ENCODE measurements at regions not wholly inside any gene's neighbourhood (a gene's known extent, or its start where the extent isn't known, plus 50 kb on each side); places are given as distances from the start of the nearest gene placed in this dataset.

DNA sequence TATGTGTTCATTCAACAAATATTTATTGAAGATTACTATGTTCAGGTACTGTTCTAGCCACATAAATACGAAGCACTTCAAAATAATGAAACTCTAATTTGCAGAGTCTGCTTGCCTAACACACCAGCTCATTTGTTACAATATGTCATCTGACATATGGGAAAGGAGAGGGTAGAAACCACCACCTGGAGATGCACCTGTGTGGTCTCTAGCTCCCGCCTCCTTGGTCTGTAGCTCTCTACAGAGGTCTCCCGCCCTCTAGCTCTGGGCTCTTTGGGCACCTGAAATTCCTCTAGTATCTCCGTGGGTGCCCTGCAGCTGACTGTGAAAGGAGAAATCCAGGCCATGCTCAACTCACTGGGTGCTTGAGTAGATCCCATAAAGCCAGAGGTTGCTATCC lies 51.4 kb upstream of the DBX1 start:
- TF ChIP-seq CREB1 (CRISPR knock-in tag; IDR thresholded peaks at IDR 0.05; ENCODE audit: low read depth): no peak
- TF ChIP-seq, protein P1, sequence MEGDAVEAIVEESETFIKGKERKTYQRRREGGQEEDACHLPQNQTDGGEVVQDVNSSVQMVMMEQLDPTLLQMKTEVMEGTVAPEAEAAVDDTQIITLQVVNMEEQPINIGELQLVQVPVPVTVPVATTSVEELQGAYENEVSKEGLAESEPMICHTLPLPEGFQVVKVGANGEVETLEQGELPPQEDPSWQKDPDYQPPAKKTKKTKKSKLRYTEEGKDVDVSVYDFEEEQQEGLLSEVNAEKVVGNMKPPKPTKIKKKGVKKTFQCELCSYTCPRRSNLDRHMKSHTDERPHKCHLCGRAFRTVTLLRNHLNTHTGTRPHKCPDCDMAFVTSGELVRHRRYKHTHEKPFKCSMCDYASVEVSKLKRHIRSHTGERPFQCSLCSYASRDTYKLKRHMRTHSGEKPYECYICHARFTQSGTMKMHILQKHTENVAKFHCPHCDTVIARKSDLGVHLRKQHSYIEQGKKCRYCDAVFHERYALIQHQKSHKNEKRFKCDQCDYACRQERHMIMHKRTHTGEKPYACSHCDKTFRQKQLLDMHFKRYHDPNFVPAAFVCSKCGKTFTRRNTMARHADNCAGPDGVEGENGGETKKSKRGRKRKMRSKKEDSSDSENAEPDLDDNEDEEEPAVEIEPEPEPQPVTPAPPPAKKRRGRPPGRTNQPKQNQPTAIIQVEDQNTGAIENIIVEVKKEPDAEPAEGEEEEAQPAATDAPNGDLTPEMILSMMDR (conservative IDR thresholded peaks at IDR 0.05; ENCODE audit: low read depth in 2 of 2): no peak
- TF ChIP-seq EZH2 (IDR thresholded peaks at IDR 0.05; ENCODE audit: low read depth, unreplicated experiment): no peak
- TF ChIP-seq, protein P2, sequence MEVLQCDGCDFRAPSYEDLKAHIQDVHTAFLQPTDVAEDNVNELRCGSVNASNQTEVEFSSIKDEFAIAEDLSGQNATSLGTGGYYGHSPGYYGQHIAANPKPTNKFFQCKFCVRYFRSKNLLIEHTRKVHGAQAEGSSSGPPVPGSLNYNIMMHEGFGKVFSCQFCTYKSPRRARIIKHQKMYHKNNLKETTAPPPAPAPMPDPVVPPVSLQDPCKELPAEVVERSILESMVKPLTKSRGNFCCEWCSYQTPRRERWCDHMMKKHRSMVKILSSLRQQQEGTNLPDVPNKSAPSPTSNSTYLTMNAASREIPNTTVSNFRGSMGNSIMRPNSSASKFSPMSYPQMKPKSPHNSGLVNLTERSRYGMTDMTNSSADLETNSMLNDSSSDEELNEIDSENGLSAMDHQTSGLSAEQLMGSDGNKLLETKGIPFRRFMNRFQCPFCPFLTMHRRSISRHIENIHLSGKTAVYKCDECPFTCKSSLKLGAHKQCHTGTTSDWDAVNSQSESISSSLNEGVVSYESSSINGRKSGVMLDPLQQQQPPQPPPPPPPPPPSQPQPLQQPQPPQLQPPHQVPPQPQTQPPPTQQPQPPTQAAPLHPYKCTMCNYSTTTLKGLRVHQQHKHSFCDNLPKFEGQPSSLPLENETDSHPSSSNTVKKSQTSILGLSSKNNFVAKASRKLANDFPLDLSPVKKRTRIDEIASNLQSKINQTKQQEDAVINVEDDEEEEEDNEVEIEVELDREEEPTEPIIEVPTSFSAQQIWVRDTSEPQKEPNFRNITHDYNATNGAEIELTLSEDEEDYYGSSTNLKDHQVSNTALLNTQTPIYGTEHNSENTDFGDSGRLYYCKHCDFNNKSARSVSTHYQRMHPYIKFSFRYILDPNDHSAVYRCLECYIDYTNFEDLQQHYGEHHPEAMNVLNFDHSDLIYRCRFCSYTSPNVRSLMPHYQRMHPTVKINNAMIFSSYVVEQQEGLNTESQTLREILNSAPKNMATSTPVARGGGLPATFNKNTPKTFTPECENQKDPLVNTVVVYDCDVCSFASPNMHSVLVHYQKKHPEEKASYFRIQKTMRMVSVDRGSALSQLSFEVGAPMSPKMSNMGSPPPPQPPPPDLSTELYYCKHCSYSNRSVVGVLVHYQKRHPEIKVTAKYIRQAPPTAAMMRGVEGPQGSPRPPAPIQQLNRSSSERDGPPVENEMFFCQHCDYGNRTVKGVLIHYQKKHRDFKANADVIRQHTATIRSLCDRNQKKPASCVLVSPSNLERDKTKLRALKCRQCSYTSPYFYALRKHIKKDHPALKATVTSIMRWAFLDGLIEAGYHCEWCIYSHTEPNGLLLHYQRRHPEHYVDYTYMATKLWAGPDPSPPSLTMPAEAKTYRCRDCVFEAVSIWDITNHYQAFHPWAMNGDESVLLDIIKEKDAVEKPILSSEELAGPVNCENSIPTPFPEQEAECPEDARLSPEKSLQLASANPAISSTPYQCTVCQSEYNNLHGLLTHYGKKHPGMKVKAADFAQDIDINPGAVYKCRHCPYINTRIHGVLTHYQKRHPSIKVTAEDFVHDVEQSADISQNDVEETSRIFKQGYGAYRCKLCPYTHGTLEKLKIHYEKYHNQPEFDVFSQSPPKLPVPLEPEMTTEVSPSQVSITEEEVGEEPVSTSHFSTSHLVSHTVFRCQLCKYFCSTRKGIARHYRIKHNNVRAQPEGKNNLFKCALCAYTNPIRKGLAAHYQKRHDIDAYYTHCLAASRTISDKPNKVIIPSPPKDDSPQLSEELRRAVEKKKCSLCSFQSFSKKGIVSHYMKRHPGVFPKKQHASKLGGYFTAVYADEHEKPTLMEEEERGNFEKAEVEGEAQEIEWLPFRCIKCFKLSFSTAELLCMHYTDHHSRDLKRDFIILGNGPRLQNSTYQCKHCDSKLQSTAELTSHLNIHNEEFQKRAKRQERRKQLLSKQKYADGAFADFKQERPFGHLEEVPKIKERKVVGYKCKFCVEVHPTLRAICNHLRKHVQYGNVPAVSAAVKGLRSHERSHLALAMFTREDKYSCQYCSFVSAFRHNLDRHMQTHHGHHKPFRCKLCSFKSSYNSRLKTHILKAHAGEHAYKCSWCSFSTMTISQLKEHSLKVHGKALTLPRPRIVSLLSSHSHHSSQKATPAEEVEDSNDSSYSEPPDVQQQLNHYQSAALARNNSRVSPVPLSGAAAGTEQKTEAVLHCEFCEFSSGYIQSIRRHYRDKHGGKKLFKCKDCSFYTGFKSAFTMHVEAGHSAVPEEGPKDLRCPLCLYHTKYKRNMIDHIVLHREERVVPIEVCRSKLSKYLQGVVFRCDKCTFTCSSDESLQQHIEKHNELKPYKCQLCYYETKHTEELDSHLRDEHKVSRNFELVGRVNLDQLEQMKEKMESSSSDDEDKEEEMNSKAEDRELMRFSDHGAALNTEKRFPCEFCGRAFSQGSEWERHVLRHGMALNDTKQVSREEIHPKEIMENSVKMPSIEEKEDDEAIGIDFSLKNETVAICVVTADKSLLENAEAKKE (CRISPR knock-in tag; IDR thresholded peaks at IDR 0.05): no peak
- TF ChIP-seq POLR2AphosphoS5 (IDR thresholded peaks at IDR 0.05; ENCODE audit: low read depth): no peak
- TF ChIP-seq, protein P3, sequence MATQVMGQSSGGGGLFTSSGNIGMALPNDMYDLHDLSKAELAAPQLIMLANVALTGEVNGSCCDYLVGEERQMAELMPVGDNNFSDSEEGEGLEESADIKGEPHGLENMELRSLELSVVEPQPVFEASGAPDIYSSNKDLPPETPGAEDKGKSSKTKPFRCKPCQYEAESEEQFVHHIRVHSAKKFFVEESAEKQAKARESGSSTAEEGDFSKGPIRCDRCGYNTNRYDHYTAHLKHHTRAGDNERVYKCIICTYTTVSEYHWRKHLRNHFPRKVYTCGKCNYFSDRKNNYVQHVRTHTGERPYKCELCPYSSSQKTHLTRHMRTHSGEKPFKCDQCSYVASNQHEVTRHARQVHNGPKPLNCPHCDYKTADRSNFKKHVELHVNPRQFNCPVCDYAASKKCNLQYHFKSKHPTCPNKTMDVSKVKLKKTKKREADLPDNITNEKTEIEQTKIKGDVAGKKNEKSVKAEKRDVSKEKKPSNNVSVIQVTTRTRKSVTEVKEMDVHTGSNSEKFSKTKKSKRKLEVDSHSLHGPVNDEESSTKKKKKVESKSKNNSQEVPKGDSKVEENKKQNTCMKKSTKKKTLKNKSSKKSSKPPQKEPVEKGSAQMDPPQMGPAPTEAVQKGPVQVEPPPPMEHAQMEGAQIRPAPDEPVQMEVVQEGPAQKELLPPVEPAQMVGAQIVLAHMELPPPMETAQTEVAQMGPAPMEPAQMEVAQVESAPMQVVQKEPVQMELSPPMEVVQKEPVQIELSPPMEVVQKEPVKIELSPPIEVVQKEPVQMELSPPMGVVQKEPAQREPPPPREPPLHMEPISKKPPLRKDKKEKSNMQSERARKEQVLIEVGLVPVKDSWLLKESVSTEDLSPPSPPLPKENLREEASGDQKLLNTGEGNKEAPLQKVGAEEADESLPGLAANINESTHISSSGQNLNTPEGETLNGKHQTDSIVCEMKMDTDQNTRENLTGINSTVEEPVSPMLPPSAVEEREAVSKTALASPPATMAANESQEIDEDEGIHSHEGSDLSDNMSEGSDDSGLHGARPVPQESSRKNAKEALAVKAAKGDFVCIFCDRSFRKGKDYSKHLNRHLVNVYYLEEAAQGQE (IDR thresholded peaks at IDR 0.05; ENCODE audit: unreplicated experiment): no peak
- TF ChIP-seq EZH2phosphoT487 (IDR thresholded peaks at IDR 0.05; ENCODE audit: unreplicated experiment): no peak
- no peak for TF ChIP-seq JUNB (IDR thresholded peaks at IDR 0.05; ENCODE audit: unreplicated experiment)
- TF ChIP-seq, protein P4, sequence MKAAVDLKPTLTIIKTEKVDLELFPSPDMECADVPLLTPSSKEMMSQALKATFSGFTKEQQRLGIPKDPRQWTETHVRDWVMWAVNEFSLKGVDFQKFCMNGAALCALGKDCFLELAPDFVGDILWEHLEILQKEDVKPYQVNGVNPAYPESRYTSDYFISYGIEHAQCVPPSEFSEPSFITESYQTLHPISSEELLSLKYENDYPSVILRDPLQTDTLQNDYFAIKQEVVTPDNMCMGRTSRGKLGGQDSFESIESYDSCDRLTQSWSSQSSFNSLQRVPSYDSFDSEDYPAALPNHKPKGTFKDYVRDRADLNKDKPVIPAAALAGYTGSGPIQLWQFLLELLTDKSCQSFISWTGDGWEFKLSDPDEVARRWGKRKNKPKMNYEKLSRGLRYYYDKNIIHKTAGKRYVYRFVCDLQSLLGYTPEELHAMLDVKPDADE (IDR thresholded peaks at IDR 0.05): no peak
- no peak for TF ChIP-seq STAT1 (IDR thresholded peaks at IDR 0.05; ENCODE audit: unreplicated experiment)
- TF ChIP-seq ZNF331 (CRISPR knock-in tag; IDR thresholded peaks at IDR 0.05; ENCODE audit: low read depth): no peak

All from GM23338 (cell line).